SK-N-SH treated with all-trans-retinoic acid at 6 μM for 48 hours (cell line): ENCODE measurements at regions not wholly inside any gene's neighbourhood (a gene's known extent, or its start where the extent isn't known, plus 50 kb on each side); places are given as distances from the start of the nearest gene placed in this dataset.

Experiments used
- ATAC-seq: fragments of 200-7000 bp; cut with Tn5 transposase; 3 replicates; pipeline ENCODE4 v1.9.1; 2020; ENCODE audit warnings: mild to moderate bottlenecking, moderate library complexity
- ARNTL ChIP-seq: fragments of 450-650 bp; formaldehyde crosslinking; IDR thresholded peaks from 2 replicates; pipeline ENCODE4 v1.5.0; 2020; ENCODE audit warnings: low read depth, mild to moderate bottlenecking, moderate library complexity, borderline replicate concordance
- BACH2 ChIP-seq: fragments of 250-450 bp; sonication (Bioruptor Pico); IDR thresholded peaks from 2 replicates; pipeline ENCODE4 v1.9.0; 2021; ENCODE audit warnings: mild to moderate bottlenecking, borderline replicate concordance
- CREB5 ChIP-seq: fragments of 250-450 bp; sonication (Bioruptor Pico); IDR thresholded peaks from 2 replicates; pipeline ENCODE4 v1.5.1; 2020; ENCODE audit warnings: low read depth, mild to moderate bottlenecking, moderate library complexity
- CSDC2 ChIP-seq: fragments of 250-450 bp; sonication (Bioruptor Pico); IDR thresholded peaks from 2 replicates; pipeline ENCODE4 v1.5.0; 2020; ENCODE audit warnings: mild to moderate bottlenecking, moderate library complexity
- GLIS3 ChIP-seq: fragments of 250-450 bp; sonication (Bioruptor Pico); IDR thresholded peaks from 2 replicates; pipeline ENCODE4 v1.5.0; 2020; ENCODE audit warnings: mild to moderate bottlenecking, moderate library complexity
- ISL1 ChIP-seq: fragments of 250-450 bp; sonication (Bioruptor Pico); IDR thresholded peaks from 2 replicates; pipeline ENCODE4 v2.1.2; 2022; ENCODE audit warnings: mild to moderate bottlenecking, moderate library complexity
- OSR1 ChIP-seq: fragments of 250-450 bp; sonication (Bioruptor Pico); IDR thresholded peaks from 2 replicates; pipeline ENCODE4 v1.8.0; 2022; ENCODE audit warnings: moderate library complexity, mild to moderate bottlenecking, inconsistent platforms
- PATZ1 ChIP-seq: fragments of 250-450 bp; sonication (Bioruptor Pico); IDR thresholded peaks from 2 replicates; pipeline ENCODE4 v1.8.0; 2020; ENCODE audit warnings: mild to moderate bottlenecking, moderate library complexity, borderline replicate concordance
- PPARA ChIP-seq: fragments of 250-450 bp; sonication (Bioruptor Pico); IDR thresholded peaks from 2 replicates; pipeline ENCODE4 v1.5.0; 2020; ENCODE audit warnings: mild to moderate bottlenecking, borderline replicate concordance
- RARB ChIP-seq: fragments of 250-450 bp; sonication (Bioruptor Pico); IDR thresholded peaks from 2 replicates; pipeline ENCODE4 v1.8.0; 2021; ENCODE audit warnings: mild to moderate bottlenecking, moderate library complexity
- SNAI2 ChIP-seq: fragments of 250-450 bp; sonication (Bioruptor Pico); IDR thresholded peaks from 2 replicates; pipeline ENCODE4 v1.5.0; 2020; ENCODE audit warnings: mild to moderate bottlenecking, moderate library complexity
- TCF4 ChIP-seq: fragments of 250-450 bp; sonication (Bioruptor Pico); IDR thresholded peaks from 2 replicates; pipeline ENCODE4 v1.8.0; 2021; ENCODE audit warnings: mild to moderate bottlenecking, moderate library complexity, borderline replicate concordance
- TOX ChIP-seq: fragments of 250-450 bp; sonication (Bioruptor Pico); IDR thresholded peaks from 2 replicates; pipeline ENCODE4 v1.8.0; 2021; ENCODE audit warnings: mild to moderate bottlenecking, moderate library complexity, borderline replicate concordance
- ZC3H10 ChIP-seq: fragments of 250-450 bp; sonication (Bioruptor Pico); IDR thresholded peaks from 2 replicates; pipeline ENCODE4 v1.5.1; 2021; ENCODE audit warnings: mild to moderate bottlenecking, moderate library complexity
- ZFP3 ChIP-seq: fragments of 250-450 bp; sonication (Bioruptor Pico); IDR thresholded peaks from 2 replicates; pipeline ENCODE4 v1.5.0; 2020; ENCODE audit warnings: mild to moderate bottlenecking, moderate library complexity
- ZFP30 ChIP-seq: fragments of 450-650 bp; formaldehyde crosslinking; IDR thresholded peaks from 2 replicates; pipeline ENCODE4 v1.5.0; 2022; ENCODE audit warnings: mild to moderate bottlenecking, moderate library complexity
- ZNF565 ChIP-seq: fragments of 450-650 bp; formaldehyde crosslinking; conservative IDR thresholded peaks from 2 replicates; pipeline ENCODE4 v1.5.0; 2020; ENCODE audit warnings: low read depth, mild to moderate bottlenecking, moderate library complexity
- ZNF70 ChIP-seq: fragments of 450-650 bp; formaldehyde crosslinking; IDR thresholded peaks from 2 replicates; pipeline ENCODE4 v1.5.0; 2020; ENCODE audit warnings: mild to moderate bottlenecking, moderate library complexity
- TF ChIP-seq, protein P1 (sequence below): fragments of 250-450 bp; sonication (Bioruptor Pico); IDR thresholded peaks from 2 replicates; pipeline ENCODE4 v1.8.0; 2021; ENCODE audit warnings: low read depth, mild to moderate bottlenecking, moderate library complexity, borderline replicate concordance
- TF ChIP-seq, protein P2 (sequence below): fragments of 250-450 bp; sonication (Bioruptor Pico); IDR thresholded peaks from 2 replicates; pipeline ENCODE4 v1.5.0; 2020; ENCODE audit warnings: mild to moderate bottlenecking, moderate library complexity
- TF ChIP-seq, protein P3 (sequence below): fragments of 250-450 bp; sonication (Bioruptor Pico); IDR thresholded peaks from 2 replicates; pipeline ENCODE4 v1.5.1; 2021; ENCODE audit warnings: mild to moderate bottlenecking, moderate library complexity

- TF ChIP-seq ZFP30 (CRISPR knock-in tag) (no peak), PPARA (no peak), ARNTL (CRISPR knock-in tag) (no peak), CREB5 (CRISPR knock-in tag) (no peak), TOX (CRISPR knock-in tag) (no peak), GLIS3 (CRISPR knock-in tag) (no peak), PATZ1 (CRISPR knock-in tag) (no peak), CSDC2 (CRISPR knock-in tag) (no peak), ZFP3 (CRISPR knock-in tag) (no peak), SNAI2 (CRISPR knock-in tag) (no peak), TCF4 (CRISPR knock-in tag) (no peak)
- TF ChIP-seq, protein P1, sequence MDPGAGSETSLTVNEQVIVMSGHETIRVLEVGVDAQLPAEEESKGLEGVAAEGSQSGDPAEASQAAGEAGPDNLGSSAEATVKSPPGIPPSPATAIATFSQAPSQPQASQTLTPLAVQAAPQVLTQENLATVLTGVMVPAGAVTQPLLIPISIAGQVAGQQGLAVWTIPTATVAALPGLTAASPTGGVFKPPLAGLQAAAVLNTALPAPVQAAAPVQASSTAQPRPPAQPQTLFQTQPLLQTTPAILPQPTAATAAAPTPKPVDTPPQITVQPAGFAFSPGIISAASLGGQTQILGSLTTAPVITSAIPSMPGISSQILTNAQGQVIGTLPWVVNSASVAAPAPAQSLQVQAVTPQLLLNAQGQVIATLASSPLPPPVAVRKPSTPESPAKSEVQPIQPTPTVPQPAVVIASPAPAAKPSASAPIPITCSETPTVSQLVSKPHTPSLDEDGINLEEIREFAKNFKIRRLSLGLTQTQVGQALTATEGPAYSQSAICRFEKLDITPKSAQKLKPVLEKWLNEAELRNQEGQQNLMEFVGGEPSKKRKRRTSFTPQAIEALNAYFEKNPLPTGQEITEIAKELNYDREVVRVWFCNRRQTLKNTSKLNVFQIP, result no peak
- TF ChIP-seq, protein P2, sequence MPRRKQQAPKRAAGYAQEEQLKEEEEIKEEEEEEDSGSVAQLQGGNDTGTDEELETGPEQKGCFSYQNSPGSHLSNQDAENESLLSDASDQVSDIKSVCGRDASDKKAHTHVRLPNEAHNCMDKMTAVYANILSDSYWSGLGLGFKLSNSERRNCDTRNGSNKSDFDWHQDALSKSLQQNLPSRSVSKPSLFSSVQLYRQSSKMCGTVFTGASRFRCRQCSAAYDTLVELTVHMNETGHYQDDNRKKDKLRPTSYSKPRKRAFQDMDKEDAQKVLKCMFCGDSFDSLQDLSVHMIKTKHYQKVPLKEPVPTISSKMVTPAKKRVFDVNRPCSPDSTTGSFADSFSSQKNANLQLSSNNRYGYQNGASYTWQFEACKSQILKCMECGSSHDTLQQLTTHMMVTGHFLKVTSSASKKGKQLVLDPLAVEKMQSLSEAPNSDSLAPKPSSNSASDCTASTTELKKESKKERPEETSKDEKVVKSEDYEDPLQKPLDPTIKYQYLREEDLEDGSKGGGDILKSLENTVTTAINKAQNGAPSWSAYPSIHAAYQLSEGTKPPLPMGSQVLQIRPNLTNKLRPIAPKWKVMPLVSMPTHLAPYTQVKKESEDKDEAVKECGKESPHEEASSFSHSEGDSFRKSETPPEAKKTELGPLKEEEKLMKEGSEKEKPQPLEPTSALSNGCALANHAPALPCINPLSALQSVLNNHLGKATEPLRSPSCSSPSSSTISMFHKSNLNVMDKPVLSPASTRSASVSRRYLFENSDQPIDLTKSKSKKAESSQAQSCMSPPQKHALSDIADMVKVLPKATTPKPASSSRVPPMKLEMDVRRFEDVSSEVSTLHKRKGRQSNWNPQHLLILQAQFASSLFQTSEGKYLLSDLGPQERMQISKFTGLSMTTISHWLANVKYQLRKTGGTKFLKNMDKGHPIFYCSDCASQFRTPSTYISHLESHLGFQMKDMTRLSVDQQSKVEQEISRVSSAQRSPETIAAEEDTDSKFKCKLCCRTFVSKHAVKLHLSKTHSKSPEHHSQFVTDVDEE (CRISPR knock-in tag), result no peak
- TF ChIP-seq, all 23 proteins: peak for 0
- no peak for ATAC-seq
Observed at GRCh38 chr5:37966291-37966690, 126.5 kb upstream of the GDNF start.

DNA sequence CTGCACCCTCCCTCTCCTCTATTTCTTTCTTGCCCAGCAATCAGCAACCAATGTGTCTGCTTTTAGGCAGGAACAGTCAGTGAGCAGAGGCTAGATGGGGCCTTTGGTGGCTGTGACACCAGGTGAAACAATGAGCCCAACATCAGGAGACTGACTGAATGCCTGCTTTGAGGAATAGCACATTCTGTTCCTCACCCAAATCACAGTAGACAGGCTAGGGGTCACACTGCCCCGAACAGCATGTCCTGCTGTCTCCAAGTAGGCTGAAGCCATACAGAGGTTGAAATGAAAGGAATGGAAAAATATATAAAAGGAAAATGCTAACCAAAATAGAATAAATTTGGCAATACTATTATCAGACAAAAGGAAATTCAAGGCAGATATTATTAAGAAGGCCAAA, 122.5 kb upstream of the GDNF start:
- no peak for ATAC-seq
- TF ChIP-seq CSDC2 (CRISPR knock-in tag) (no peak), ZFP30 (CRISPR knock-in tag) (no peak), ISL1 (CRISPR knock-in tag) (no peak), TCF4 (CRISPR knock-in tag) (no peak), ZNF70 (CRISPR knock-in tag) (no peak), ARNTL (CRISPR knock-in tag) (no peak), PPARA (no peak)
- TF ChIP-seq, protein P3, sequence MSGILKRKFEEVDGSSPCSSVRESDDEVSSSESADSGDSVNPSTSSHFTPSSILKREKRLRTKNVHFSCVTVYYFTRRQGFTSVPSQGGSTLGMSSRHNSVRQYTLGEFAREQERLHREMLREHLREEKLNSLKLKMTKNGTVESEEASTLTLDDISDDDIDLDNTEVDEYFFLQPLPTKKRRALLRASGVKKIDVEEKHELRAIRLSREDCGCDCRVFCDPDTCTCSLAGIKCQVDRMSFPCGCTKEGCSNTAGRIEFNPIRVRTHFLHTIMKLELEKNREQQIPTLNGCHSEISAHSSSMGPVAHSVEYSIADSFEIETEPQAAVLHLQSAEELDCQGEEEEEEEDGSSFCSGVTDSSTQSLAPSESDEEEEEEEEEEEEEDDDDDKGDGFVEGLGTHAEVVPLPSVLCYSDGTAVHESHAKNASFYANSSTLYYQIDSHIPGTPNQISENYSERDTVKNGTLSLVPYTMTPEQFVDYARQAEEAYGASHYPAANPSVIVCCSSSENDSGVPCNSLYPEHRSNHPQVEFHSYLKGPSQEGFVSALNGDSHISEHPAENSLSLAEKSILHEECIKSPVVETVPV (CRISPR knock-in tag), result no peak
- TF ChIP-seq, protein P1, result no peak

DNA sequence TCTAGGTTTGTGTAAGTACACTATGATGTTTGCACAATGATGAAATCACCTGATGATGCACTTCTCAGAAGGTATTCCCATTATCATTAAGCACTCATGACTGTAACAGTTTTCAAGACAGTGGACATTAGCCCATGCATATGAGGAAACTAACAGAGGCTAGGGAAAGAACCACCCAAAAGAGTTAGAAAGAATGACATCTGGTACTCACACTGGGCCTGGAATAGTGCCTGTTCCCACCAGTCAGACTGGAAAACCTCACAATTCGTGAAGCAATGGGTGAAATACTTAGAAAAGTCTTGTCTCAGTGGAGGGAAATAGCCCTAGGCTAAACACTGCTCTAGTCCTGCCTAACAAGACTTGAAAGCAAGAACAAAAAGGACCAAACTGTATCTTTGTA, 117.4 kb upstream of the GDNF start:
- ATAC-seq, result no peak
- TF ChIP-seq, protein P2 (CRISPR knock-in tag), result no peak
- TF ChIP-seq ISL1 (CRISPR knock-in tag) (no peak), ZC3H10 (CRISPR knock-in tag) (no peak), RARB (CRISPR knock-in tag) (no peak), ZNF70 (CRISPR knock-in tag) (no peak), ZNF565 (no peak), OSR1 (CRISPR knock-in tag) (no peak), ZFP3 (CRISPR knock-in tag) (no peak), GLIS3 (CRISPR knock-in tag) (no peak), ARNTL (CRISPR knock-in tag) (no peak), BACH2 (CRISPR knock-in tag) (no peak), TCF4 (CRISPR knock-in tag) (no peak)
- TF ChIP-seq, protein P3 (CRISPR knock-in tag), result no peak
